ENCODE measurements at regions not wholly inside any gene's neighbourhood (a gene's known extent, or its start where the extent isn't known, plus 50 kb on each side); places are given as distances from the start of the nearest gene placed in this dataset.
A peak's percentile ranks its signal among the peaks of the same experiment; 100 is the strongest.

GRCh38 chr1:192506741-192507155 lies 68.8 kb upstream of the RGS1 start (continued):
- TF ChIP-seq E2F8 (IDR thresholded peaks at IDR 0.05; ENCODE audit: low read depth, partially characterized antibody) (no peak), STAT3 (IDR thresholded peaks at IDR 0.05; ENCODE audit: low read depth, low read length) (no peak), IKZF1 (conservative IDR thresholded peaks at IDR 0.05) (peak; percentile 51), NFYA (IDR thresholded peaks at IDR 0.05; ENCODE audit: borderline replicate concordance, low read depth, low read length) (no peak), ZBTB40 (IDR thresholded peaks at IDR 0.05; ENCODE audit: borderline replicate concordance) (no peak), SREBF2 (IDR thresholded peaks at IDR 0.05; ENCODE audit: low read length) (no peak), ATF2 (IDR thresholded peaks at IDR 0.05; ENCODE audit: low read length) (no peak), RAD51 (IDR thresholded peaks at IDR 0.05) (0 out of 2 replicates have a peak, but pooled peaks have one; percentile 27), WRNIP1 (IDR thresholded peaks at IDR 0.05; ENCODE audit: borderline replicate concordance, low read depth, low read length) (no peak), DPF2 (IDR thresholded peaks at IDR 0.05) (no peak), CBX5 (IDR thresholded peaks at IDR 0.05; ENCODE audit: low read depth) (no peak), ATF3 (IDR thresholded peaks at IDR 0.05; ENCODE audit: borderline replicate concordance, extremely low read depth, low read depth, low read length) (no peak)
